ENCODE measurements at regions not wholly inside any gene's neighbourhood (a gene's known extent, or its start where the extent isn't known, plus 50 kb on each side); places are given as distances from the start of the nearest gene placed in this dataset.

GRCh38 chr2:40803900-40804299 is 352.0 kb upstream of the SLC8A1 start:
- no peak for DNase-seq (ENCODE audit: low spot score)

GRCh38 chr2:40809156-40809555 is 357.3 kb upstream of the SLC8A1 start:
- no peak for DNase-seq (ENCODE audit: low spot score)

DNA sequence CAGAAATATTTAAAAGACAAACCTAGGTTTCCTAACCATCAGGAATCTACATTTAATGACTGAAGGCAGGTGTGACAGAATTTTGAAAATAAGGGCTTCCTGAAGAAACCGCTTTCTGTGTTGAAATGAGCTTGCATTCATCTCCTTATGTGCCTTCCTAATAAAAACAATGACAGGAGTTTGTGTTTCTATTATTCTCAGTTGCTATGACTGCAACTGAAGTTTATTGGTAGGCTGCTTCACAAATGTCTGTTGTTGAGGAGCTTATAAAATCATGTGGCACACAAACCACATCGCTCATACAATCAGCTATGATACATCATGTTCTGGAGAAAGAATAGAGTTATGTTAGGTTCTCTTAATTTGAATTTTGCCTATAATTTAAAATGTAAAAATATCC is 362.7 kb upstream of the SLC8A1 start:
- peak; percentile 45 for DNase-seq (ENCODE audit: low spot score)

- DNase-seq (ENCODE audit: low spot score) = no peak
Measured at GRCh38 chr2:40820319-40820718, 368.4 kb upstream of the SLC8A1 start.

- no peak for DNase-seq (ENCODE audit: low spot score)
Measured at GRCh38 chr2:40823478-40823877, 371.6 kb upstream of the SLC8A1 start.

DNA sequence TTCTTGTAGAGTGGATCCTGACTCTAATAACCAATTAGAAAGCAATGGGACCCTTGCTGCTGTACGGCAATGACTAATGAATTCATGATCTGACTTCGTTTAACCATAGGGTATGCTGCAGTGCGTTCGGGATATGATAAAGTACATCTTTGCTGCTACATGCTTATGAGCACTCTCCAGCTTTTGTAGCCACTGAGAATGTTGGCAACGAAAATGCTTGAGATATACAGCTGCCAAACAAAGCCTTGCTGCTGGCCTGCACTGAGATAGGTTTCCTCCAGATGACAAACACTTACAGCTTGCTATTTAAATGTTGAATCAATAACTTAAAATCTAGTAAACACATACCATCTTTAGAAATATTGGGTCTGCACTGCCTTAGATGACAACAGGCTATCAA is 372.4 kb upstream of the SLC8A1 start:
- DNase-seq (ENCODE audit: low spot score) = no peak

GRCh38 chr2:40827392-40827791 is 375.5 kb upstream of the SLC8A1 start:
- no peak for DNase-seq (ENCODE audit: low spot score)

- no peak for DNase-seq (ENCODE audit: low spot score)
Measured at GRCh38 chr2:40831321-40831873, 379.5 kb upstream of the SLC8A1 start.

DNA sequence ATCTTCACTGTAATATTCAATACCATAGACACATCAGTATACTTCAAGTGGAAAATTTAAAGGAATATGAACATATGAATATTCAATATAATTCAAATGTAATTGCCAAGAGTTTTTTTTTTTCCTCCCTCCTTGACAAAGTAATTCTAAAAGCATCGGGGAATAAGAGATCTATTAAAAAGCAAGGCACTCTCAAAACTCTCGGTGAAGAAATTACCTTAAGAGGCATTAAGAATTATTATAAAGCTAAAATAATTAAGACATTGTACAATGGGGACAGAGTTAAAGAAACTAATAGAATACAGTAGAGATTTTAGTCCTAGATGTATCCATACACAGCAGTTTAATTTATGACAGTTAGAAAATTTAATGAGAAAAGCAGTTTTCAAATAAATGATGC is 390.0 kb upstream of the SLC8A1 start:
- DNase-seq (ENCODE audit: low spot score) = no peak

GRCh38 chr2:40844353-40845277 is 392.7 kb upstream of the SLC8A1 start:
- no peak for DNase-seq (ENCODE audit: low spot score)

- DNase-seq (ENCODE audit: low spot score) = no peak
Measured at GRCh38 chr2:40851661-40852060, 399.8 kb upstream of the SLC8A1 start.

GRCh38 chr2:40859617-40860016 is 407.7 kb upstream of the SLC8A1 start:
- DNase-seq (ENCODE audit: low spot score) = no peak

DNA sequence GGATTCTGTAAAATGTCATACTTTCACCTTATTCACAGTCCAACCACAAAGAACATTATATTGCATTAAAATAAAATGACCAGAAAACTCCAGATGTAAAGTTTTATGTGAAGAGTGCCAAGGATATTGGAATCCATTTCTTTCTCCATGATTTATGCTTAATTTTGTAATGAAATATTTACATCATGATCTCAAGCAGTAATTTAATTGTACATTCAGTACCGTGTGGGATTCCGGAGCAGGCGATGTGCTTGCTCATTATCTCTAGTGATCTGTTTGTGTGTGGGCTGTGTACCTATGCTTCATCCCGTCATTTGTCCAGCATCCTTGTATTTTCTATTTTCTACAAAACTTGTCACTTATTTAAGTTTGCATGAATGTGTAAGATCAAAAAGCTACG is 415.9 kb upstream of the SLC8A1 start:
- no peak for DNase-seq (ENCODE audit: low spot score)

GRCh38 chr2:40872580-40872979 is 420.7 kb upstream of the SLC8A1 start:
- no peak for DNase-seq (ENCODE audit: low spot score)

GRCh38 chr2:40874380-40874779 is 422.5 kb upstream of the SLC8A1 start:
- DNase-seq (ENCODE audit: low spot score) = no peak

DNA sequence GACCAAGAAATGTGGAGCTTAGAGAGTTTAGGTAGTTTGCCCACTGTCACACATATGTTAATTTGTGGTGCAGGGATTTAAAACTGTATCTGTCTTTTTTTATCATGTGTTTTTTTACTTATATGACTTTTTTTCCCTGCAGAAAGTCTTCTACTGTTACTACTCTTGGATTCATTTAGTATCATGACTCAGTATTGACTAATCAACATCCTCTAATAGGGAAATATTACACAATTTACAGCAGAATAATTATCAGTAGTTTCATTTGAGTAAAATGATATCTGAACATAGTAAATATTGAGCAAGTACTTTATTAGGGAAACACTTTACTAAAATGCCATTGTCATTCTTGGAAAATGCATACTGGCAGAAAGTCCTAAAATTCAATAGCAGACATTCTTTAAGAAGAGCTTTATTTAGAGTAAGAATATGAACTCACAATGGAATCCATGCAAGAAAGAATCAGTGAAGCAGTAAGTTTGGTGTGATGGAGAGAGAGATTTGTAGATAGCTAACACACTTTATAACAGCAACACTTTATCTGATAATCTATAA is 425.9 kb upstream of the SLC8A1 start:
- DNase-seq (ENCODE audit: low spot score) = no peak

DNA sequence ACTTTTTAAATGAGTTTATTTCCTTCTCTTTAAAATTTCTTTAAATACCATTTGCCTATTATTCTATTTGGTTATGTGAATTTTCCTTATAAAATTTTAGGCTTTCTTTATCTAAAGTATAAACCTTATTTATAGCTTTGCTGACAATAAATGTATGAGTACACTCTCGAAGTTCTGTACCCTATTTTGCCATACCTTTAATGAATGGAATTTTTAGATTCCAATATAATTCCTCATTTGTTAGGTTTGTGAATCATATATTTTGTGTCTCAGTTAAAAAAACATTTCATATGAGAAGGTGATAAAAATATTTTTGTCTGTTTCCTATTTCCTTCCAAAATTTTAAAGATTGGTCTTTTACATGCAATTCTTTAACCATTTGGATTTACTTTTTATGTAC is 427.4 kb upstream of the SLC8A1 start:
- DNase-seq (ENCODE audit: low spot score) = no peak

DNA sequence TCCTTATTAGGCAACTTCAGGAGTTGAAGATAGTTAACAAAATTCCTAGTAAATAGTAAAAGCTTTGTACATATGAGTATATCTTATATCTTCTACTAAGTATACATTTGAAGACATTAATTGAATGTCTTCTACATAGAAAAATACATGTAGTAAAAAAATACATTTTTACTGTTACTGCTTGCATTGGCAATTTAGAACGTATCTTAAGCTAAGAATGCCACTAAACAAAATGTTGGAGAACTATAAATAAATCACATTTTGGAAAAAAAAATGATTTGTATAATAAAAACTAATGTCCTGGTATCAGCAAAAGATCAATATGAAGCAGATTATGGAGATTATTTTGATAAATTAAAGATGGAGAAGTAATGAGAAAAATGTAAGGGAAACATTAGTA is 434.2 kb upstream of the SLC8A1 start:
- DNase-seq (ENCODE audit: low spot score) = no peak

DNA sequence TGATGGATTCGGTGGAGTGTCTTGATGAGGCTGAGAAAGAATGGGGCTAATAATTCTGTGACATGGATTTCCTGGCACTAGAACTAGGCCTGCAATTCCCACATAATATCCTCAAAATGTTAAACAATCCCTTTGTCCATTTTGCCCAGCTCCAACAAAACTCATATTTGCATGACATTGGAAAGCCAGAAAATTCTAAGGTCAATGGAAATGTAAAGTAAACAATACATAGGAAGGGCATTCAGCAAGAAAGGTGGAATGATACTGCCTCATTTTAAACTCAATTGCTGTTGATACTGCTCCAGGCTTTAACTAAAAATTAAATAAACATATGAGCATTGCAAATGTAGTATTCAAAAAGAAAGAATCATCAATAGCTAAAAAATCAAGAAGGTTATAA is 434.8 kb upstream of the SLC8A1 start:
- no peak for DNase-seq (ENCODE audit: low spot score)

- DNase-seq (ENCODE audit: low spot score) = no peak
Measured at GRCh38 chr2:40896358-40896757, 444.5 kb upstream of the SLC8A1 start.

- DNase-seq (ENCODE audit: low spot score) = no peak
Measured at GRCh38 chr2:40914666-40915065, 462.8 kb upstream of the SLC8A1 start.

- no peak for DNase-seq (ENCODE audit: low spot score)
Measured at GRCh38 chr2:40915651-40916050, 463.8 kb upstream of the SLC8A1 start.

DNA sequence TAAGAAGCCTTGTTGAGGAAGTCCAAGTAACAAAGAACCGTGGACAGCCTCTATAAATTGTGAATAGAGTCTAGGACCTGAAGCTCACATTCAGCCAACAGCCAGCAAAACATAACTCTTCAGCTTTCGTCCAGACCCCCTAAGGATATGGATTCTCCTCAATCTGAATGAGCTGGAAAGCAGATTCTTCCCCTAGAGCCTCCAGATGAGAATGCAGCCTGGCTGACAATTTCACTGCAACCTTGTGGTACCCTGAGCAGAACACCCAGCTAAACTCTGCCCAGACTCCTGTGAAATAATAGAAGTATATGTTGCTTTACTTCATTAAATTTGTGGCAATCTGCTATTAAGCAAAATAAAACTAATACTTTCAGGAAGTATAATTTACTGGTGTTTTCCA is 483.5 kb upstream of the SLC8A1 start:
- no peak for DNase-seq (ENCODE audit: low spot score)
